Trophoblast cell (in vitro differentiated cells and primary cell): ENCODE measurements at regions not wholly inside any gene's neighbourhood (a gene's known extent, or its start where the extent isn't known, plus 50 kb on each side); places are given as distances from the start of the nearest gene placed in this dataset.

ENCODE experiments used
- DNase-seq, 2 donors: peaks; one replicate each; pipeline ENCODE4 v3.0.0-alpha.2; 2016
- H2AFZ ChIP-seq: 2 replicates; pipeline ENCODE4 v1.6.1; 2013; ENCODE audit warnings: low read length, moderate library complexity, mild to moderate bottlenecking; ENCODE audit not compliant: insufficient read depth, poor library complexity
- H2AK5ac ChIP-seq: 2 replicates; pipeline ENCODE4 v1.6.1; 2013; ENCODE audit warnings: mild to moderate bottlenecking, low read length
- H2BK120ac ChIP-seq: 2 replicates; pipeline ENCODE4 v1.6.1; 2013; ENCODE audit warnings: low read length, mild to moderate bottlenecking, moderate library complexity; ENCODE audit not compliant: insufficient read depth, poor library complexity
- H2BK12ac ChIP-seq: 2 replicates; pipeline ENCODE4 v1.6.1; 2013; ENCODE audit warnings: mild to moderate bottlenecking, low read length, moderate library complexity
- H2BK5ac ChIP-seq: 2 replicates; pipeline ENCODE4 v1.6.1; 2013; ENCODE audit warnings: low read length, low read depth, moderate library complexity, mild to moderate bottlenecking; ENCODE audit not compliant: poor library complexity
- H3K14ac ChIP-seq: 2 replicates; pipeline ENCODE4 v1.6.1; 2013; ENCODE audit warnings: mild to moderate bottlenecking, low read length
- H3K18ac ChIP-seq: 2 replicates; pipeline ENCODE4 v1.6.1; 2013; ENCODE audit warnings: mild to moderate bottlenecking, low read length
- H3K23ac ChIP-seq: 2 replicates; pipeline ENCODE4 v1.6.1; 2013; ENCODE audit warnings: low read length
- H3K27ac ChIP-seq: 2 replicates; pipeline ENCODE4 v1.5.1; 2013; ENCODE audit warnings: low read depth, mild to moderate bottlenecking, inconsistent platforms, low read length, moderate library complexity
- H3K27me3 ChIP-seq: 2 replicates; pipeline ENCODE4 v1.6.1; 2013; ENCODE audit warnings: inconsistent platforms, mild to moderate bottlenecking, low read length, moderate library complexity; ENCODE audit not compliant: insufficient read depth
- H3K36me3 ChIP-seq, 2 experiments: 1 replicate in 1 of 2; 2 replicates in 1 of 2; pipeline ENCODE4 v1.6.1; 2013; ENCODE audit warnings: low read length in 2 of 2, mild to moderate bottlenecking in 2 of 2, moderate library complexity in 1 of 2; ENCODE audit not compliant: insufficient read depth in 2 of 2, control insufficient read depth in 1 of 2
- H3K4ac ChIP-seq: 2 replicates; pipeline ENCODE4 v1.6.1; 2013; ENCODE audit warnings: low read depth, mild to moderate bottlenecking, low read length, moderate library complexity
- H3K4me1 ChIP-seq, 2 experiments: 1 replicate in 1 of 2; 2 replicates in 1 of 2; pipeline ENCODE4 v1.6.1; 2013; ENCODE audit warnings: low read length in 2 of 2, mild to moderate bottlenecking in 2 of 2, moderate library complexity in 1 of 2; ENCODE audit not compliant: insufficient read depth in 2 of 2, control insufficient read depth in 1 of 2
- H3K4me2 ChIP-seq: 2 replicates; pipeline ENCODE4 v1.6.1; 2013; ENCODE audit warnings: inconsistent platforms, mild to moderate bottlenecking, low read length, moderate library complexity
- H3K4me3 ChIP-seq: 2 replicates; pipeline ENCODE4 v1.5.1; 2013; ENCODE audit warnings: mild to moderate bottlenecking, low read depth, low read length, inconsistent platforms
- H3K79me1 ChIP-seq: one replicate; pipeline ENCODE4 v1.6.1; 2013; ENCODE audit warnings: low read length
- H3K79me2 ChIP-seq: 2 replicates; pipeline ENCODE4 v1.6.1; 2013; ENCODE audit warnings: low read length, mild to moderate bottlenecking; ENCODE audit not compliant: control insufficient read depth, insufficient read depth, poor library complexity
- H3K9ac ChIP-seq: 2 replicates; pipeline ENCODE4 v1.6.1; 2013; ENCODE audit warnings: mild to moderate bottlenecking, low read length
- H3K9me3 ChIP-seq: 2 replicates; pipeline ENCODE4 v1.6.1; 2013; ENCODE audit warnings: low read depth, mild to moderate bottlenecking, control low read depth, inconsistent platforms, low read length; ENCODE audit not compliant: insufficient read depth
- H4K12ac ChIP-seq: 2 replicates; pipeline ENCODE4 v1.6.1; 2013; ENCODE audit warnings: low read depth, mild to moderate bottlenecking, low read length, moderate library complexity
- H4K8ac ChIP-seq: 2 replicates; pipeline ENCODE4 v1.6.1; 2013; ENCODE audit warnings: low read depth, mild to moderate bottlenecking, low read length, moderate library complexity
- H4K91ac ChIP-seq: one replicate; pipeline ENCODE4 v1.6.1; 2013; ENCODE audit warnings: low read depth, mild to moderate bottlenecking, low read length, moderate library complexity
- WGBS: extraction: QIAGEN DNeasy Blood & Tissue Kit; methylation state at CpG from one replicate; pipeline ENCODE4 v1.1.7; 2013; ENCODE audit warnings: missing lambda C conversion rate; ENCODE audit not compliant: insufficient read length, insufficient coverage; ENCODE audit errors: extremely low coverage; 5-methylcytosine and 5-hydroxymethylcytosine counted together

DNA sequence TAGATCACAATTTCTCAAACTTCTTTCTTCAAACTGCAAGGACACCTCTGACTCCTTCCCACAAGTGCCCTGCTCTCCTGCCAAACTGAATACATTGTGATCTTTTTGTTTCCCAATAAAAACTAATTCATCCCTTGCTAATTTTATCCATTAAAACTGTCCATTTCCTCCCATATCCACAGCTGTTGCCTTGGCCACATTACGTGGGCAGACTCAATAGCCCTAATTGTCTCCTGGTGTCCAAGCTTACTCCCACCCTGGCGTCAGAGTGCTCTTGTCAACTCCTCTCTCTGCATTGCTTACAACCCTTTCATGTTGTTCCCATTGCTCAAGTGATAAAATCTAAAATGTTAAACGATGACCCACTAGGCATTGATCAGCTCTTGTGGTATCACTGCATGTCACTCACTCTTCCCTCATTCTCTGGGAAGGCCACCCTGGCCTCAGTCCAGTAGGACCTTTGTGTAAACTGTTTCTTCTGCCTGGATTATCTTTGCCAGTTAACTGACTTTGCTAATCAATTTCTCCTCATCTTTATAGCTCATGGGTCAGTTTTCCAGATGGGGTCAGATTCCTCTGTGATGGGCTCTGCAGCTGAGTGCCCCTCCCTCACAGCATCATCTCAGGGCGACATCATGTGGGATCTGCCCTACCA lies 525.0 kb downstream of the SLC4A3 start:
- H3K14ac ChIP-seq = no peak overlapping the region
- H2BK12ac ChIP-seq = no peak overlapping the region
- no peaks in the 10 kb centered on the region for H3K9me3 ChIP-seq
- no peak overlapping the region for H2AFZ ChIP-seq
- H3K79me2 ChIP-seq = no peaks in the 10 kb centered on the region
- H4K8ac ChIP-seq = no peak overlapping the region
- DNase-seq = no peak
- H3K9ac ChIP-seq = no peak overlapping the region
- no peak overlapping the region for H3K23ac ChIP-seq
- H2BK5ac ChIP-seq = no peak overlapping the region
- no peaks in the 10 kb centered on the region for H3K27me3 ChIP-seq
- H3K36me3 ChIP-seq = no peaks in the 10 kb centered on the region
- no peak overlapping the region for H3K4me3 ChIP-seq
- no peak overlapping the region for H4K91ac ChIP-seq
- no peaks in the 10 kb centered on the region for H3K4me1 ChIP-seq
- no peak overlapping the region for H4K12ac ChIP-seq
- H3K27ac ChIP-seq = no peak overlapping the region
- H3K4me2 ChIP-seq = no peak overlapping the region
- no CpG with 5 or more reads among the region's 4 CpGs for WGBS
- no peak overlapping the region for H2BK120ac ChIP-seq
- H3K4ac ChIP-seq = no peak overlapping the region
- no peak overlapping the region for H3K18ac ChIP-seq
- no peak overlapping the region for H2AK5ac ChIP-seq
- no peaks in the 10 kb centered on the region for H3K79me1 ChIP-seq

DNA sequence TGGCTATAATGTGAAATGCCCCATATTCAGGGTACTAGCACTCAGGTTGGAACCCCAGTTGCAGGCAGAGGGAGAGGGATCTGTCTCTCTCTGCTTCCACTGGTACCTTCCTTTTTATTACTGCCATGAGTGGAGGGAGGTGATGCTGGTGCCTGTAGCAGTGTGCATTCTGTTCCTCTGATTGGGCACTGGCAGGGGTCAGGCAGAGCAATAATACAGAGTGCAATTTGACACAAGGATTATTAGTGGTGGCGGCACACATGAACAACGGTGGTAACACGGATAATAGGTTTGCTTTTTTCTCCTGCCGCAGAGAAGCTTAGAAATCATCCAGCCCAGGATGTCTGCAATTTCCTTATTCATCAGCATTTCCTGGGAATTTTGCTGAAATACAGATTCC lies 525.7 kb downstream of the SLC4A3 start:
- H3K23ac ChIP-seq = no peak overlapping the region
- DNase-seq = no peak
- no peak overlapping the region for H3K9ac ChIP-seq
- H3K79me2 ChIP-seq = no peaks in the 10 kb centered on the region
- no peak overlapping the region for H2BK12ac ChIP-seq
- no peaks in the 10 kb centered on the region for H3K4me1 ChIP-seq
- H2AK5ac ChIP-seq = no peak overlapping the region
- H3K4ac ChIP-seq = no peak overlapping the region
- H3K27ac ChIP-seq = no peak overlapping the region
- no peak overlapping the region for H4K8ac ChIP-seq
- H3K4me3 ChIP-seq = no peak overlapping the region
- H3K18ac ChIP-seq = no peak overlapping the region
- H4K91ac ChIP-seq = no peak overlapping the region
- no peaks in the 10 kb centered on the region for H3K9me3 ChIP-seq
- no peak overlapping the region for H2AFZ ChIP-seq
- H3K4me2 ChIP-seq = no peak overlapping the region
- no peaks in the 10 kb centered on the region for H3K79me1 ChIP-seq
- H2BK5ac ChIP-seq = no peak overlapping the region
- no CpG with 5 or more reads among the region's 4 CpGs for WGBS
- H4K12ac ChIP-seq = no peak overlapping the region
- H3K27me3 ChIP-seq = no peaks in the 10 kb centered on the region
- H2BK120ac ChIP-seq = no peak overlapping the region
- no peaks in the 10 kb centered on the region for H3K36me3 ChIP-seq
- H3K14ac ChIP-seq = no peak overlapping the region

DNA sequence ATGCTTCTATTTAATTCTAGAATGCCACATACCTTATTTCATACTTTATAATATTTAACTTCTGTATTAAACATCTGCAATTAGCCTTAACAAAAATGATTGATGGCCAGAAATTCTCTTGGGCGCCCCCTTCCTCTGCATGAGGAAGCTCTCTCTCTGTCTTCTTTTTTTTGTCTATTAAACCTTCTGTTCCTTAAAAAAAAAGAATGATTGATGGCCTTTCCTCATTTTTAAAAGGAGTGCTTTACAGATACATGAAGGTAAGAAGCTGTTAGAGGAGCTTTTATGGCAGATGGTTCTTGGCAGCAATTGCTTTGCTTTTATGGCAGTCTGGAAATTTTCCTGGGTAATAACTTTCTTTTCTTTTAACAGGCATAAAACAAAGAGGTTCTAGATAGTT lies 526.9 kb downstream of the SLC4A3 start:
- H3K27ac ChIP-seq = no peak overlapping the region
- H4K91ac ChIP-seq = no peak overlapping the region
- no peak overlapping the region for H3K14ac ChIP-seq
- H3K4me1 ChIP-seq = no peaks in the 10 kb centered on the region
- no peak overlapping the region for H3K18ac ChIP-seq
- no peaks in the 10 kb centered on the region for H3K79me1 ChIP-seq
- no peak overlapping the region for H4K12ac ChIP-seq
- no peak for DNase-seq
- no peak overlapping the region for H2AK5ac ChIP-seq
- no peak overlapping the region for H2BK120ac ChIP-seq
- H3K9ac ChIP-seq = no peak overlapping the region
- H4K8ac ChIP-seq = no peak overlapping the region
- no peaks in the 10 kb centered on the region for H3K36me3 ChIP-seq
- H2BK5ac ChIP-seq = no peak overlapping the region
- no peak overlapping the region for H2AFZ ChIP-seq
- H3K27me3 ChIP-seq = no peaks in the 10 kb centered on the region
- no peaks in the 10 kb centered on the region for H3K79me2 ChIP-seq
- H3K4me3 ChIP-seq = no peak overlapping the region
- no peak overlapping the region for H3K4ac ChIP-seq
- H3K4me2 ChIP-seq = no peak overlapping the region
- H3K9me3 ChIP-seq = no peaks in the 10 kb centered on the region
- no peak overlapping the region for H2BK12ac ChIP-seq
- no CpG with 5 or more reads among the region's 1 CpG for WGBS
- no peak overlapping the region for H3K23ac ChIP-seq

DNA sequence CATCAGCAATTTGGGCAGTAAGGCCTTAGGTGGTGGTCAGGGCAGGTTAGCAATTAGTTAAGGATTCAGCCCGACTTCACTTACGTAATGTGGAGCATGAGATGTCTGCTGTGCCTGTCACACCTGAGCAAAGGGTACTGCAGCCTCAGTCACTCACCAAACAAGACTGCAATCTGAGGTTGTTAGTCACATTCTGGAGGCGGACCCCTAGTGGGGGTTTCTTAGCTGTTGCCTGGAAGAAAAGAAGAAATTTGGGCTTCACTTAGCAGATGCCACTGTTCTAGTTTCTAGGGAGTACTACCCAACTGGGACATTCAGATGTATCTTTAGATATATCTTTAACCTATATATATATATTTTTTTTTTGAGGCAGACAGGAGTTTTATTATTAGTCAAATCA lies 529.9 kb downstream of the SLC4A3 start:
- no CpG with 5 or more reads among the region's 3 CpGs for WGBS
- DNase-seq = peak in 1 of 2 donors; percentile 15

More for the DNA sequence above, 529.9 kb downstream of the SLC4A3 start:
- Histone ChIP-seq H3K4me1 (no peaks in the 10 kb centered on the region), H3K79me1 (no peaks in the 10 kb centered on the region), H2BK12ac (no peak overlapping the region), H3K4me2 (no peak overlapping the region), H3K36me3 (peaks cover 0 to 2% of the 10 kb centered on the region in 2 experiments), H2BK120ac (no peak overlapping the region), H3K27me3 (no peaks in the 10 kb centered on the region), H3K4ac (no peak overlapping the region), H2BK5ac (no peak overlapping the region), H3K14ac (no peak overlapping the region), H3K4me3 (no peak overlapping the region), H3K23ac (no peak overlapping the region), H2AFZ (no peak overlapping the region), H4K12ac (no peak overlapping the region), H3K9me3 (peaks cover 3% of the 10 kb centered on the region), H2AK5ac (no peak overlapping the region), H3K9ac (no peak overlapping the region), H4K8ac (no peak overlapping the region), H3K27ac (no peak overlapping the region), H4K91ac (no peak overlapping the region), H3K79me2 (no peaks in the 10 kb centered on the region), H3K18ac (no peak overlapping the region)
